ENCODE measurements at regions not wholly inside any gene's neighbourhood (a gene's known extent, or its start where the extent isn't known, plus 50 kb on each side); places are given as distances from the start of the nearest gene placed in this dataset.

- no peak for DNase-seq (ENCODE audit: low spot score)
These were observed 56.3 kb downstream of the SLC24A2 start for GRCh38 chr9:19732441-19732951.

DNA sequence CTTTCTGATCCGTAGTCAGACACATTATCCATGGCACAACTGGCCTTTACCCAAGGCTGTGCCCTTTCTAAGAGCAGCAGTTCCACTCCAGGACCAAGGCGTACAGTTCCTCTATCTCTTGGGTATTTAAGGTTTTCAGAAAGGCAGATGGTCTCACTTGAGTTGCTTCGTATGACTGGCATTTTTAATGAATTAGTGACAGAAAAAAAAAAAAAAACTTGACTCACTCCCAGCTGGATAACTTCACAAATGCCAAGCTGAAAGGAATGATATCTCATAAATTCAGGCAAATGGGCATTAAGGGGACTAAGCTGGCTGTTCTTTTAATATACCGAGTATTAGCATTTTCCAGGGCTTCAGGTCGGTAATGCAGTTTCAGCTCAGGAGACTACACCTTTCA is 60.7 kb downstream of the SLC24A2 start:
- no peak for DNase-seq (ENCODE audit: low spot score)

DNA sequence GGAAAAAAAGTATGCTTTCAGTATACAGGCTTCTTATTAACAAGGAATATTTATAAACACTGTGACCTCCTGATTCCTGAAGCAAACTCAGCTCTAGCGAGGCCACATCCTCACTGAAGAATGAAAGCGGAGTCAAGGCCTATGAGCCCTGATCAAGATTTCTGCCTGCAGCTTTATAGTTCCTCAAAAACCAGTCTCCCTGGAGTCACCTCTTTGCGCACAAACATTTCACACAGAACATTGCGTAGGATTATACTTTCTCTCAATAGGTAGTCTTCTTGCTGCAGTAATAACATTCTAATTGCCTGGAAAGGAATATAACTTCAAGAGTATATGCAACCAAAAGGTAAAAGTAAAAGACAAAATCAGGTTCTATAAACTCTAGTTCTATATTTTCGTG is 62.9 kb downstream of the SLC24A2 start:
- DNase-seq (ENCODE audit: low spot score): no peak

GRCh38 chr9:19720377-19720776 is 68.5 kb downstream of the SLC24A2 start:
- DNase-seq (ENCODE audit: low spot score): peak; percentile 2

- no peak for DNase-seq (ENCODE audit: low spot score)
These were observed 85.1 kb downstream of the SLC24A2 start for GRCh38 chr9:19703702-19704101.

DNA sequence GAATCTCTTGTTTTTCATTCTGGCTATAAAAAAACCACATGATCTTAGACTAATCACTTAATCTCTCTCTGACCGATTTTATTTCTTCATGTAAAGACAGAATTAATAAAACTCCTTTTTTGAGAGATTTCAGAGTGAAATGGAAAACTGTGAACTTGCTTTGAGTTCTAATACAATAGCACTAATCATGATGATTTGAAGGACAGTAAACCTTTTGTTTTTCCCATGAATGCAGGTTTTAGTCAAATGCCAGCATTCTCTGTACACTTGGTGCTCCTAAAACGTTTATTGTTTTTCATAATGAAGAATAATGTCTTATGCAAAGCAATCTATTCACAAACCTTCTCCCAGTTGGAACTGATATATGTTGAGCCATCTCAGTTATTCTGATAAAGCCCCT is 86.8 kb downstream of the SLC24A2 start:
- no peak for DNase-seq (ENCODE audit: low spot score)

GRCh38 chr9:19701274-19701673 is 87.6 kb downstream of the SLC24A2 start:
- DNase-seq (ENCODE audit: low spot score): no peak

GRCh38 chr9:19700699-19701098 is 88.1 kb downstream of the SLC24A2 start:
- no peak for DNase-seq (ENCODE audit: low spot score)

GRCh38 chr9:19699756-19700155 is 89.1 kb downstream of the SLC24A2 start:
- no peak for DNase-seq (ENCODE audit: low spot score)

DNA sequence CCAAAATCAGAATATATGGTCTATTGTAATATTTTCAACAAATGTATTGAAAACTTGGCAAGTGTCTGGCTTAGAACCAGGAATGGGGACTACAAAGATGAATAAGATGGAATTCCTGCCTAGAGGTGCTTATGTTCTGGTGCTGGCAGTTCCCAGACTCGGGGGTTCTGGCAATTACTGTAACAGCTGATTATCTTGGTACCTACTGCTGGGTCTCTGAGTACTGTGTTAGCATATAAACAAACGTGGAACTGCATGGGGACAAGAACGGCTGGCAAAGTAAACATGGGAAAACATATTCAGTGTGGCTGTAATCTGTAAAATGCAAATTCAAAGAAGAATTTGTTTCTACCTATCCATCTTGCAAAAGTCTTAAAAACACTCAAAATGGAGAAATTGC is 89.9 kb downstream of the SLC24A2 start:
- DNase-seq (ENCODE audit: low spot score): no peak

DNA sequence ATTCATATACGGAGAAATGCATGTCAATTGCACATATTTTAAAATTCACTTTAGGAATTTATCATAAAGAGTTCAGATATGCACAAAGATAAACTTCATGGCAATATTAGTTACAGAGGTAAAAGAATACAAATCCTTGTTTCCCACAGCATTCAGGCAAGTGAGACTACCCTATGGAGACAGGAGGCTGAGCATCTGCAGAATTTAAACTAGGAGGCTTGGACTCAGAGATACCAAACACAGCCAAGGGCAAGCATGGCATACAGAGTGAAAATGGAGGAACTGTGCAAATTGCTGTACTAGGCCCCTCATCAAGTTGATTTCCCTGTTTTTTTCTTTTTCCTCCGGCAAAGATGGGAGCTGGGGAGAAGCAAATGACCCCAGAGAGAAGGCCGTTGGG is 94.2 kb downstream of the SLC24A2 start:
- no peak for DNase-seq (ENCODE audit: low spot score)

GRCh38 chr9:19690128-19690527 is 98.7 kb downstream of the SLC24A2 start:
- no peak for DNase-seq (ENCODE audit: low spot score)

- no peak for DNase-seq (ENCODE audit: low spot score)
These were observed 99.3 kb downstream of the SLC24A2 start for GRCh38 chr9:19689328-19690101.

DNA sequence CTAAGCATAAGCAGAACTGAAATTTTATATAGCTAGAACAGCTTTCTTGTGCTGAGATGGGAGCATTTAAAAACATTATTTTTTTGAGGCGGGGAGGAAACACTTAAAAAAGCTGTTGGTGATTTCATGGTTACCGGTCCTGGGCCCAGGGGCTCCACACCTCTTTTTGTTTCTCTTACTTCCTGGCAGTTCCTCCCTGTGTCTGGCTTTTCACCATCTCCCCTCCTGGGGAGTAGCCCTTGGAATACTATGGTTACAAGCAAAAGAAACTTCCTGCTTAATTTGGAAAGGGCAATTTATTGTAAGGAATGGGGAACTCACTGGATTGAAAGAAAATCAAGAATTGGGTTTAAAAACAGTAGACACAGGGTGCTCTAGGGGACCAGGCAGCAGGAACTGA is 105.1 kb downstream of the SLC24A2 start:
- no peak for DNase-seq (ENCODE audit: low spot score)

DNA sequence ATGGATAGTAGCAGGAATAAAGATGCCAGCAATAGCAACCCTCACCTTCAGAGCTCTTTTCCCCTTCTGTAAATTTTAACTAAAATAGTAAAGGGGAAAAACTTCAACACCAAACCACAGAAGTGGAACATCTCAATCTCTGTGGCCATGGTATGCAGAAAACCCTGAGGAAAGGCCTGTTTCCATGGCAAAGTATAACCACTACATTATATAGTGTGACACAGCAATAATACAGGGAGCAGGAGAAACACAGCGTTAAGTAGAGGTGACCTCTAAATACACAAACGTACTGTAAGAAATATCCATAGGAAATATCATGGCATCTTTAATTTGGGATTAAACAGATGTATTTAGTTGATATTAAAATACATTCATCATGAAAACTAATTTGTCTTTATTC is 106.4 kb downstream of the SLC24A2 start:
- no peak for DNase-seq (ENCODE audit: low spot score)

DNA sequence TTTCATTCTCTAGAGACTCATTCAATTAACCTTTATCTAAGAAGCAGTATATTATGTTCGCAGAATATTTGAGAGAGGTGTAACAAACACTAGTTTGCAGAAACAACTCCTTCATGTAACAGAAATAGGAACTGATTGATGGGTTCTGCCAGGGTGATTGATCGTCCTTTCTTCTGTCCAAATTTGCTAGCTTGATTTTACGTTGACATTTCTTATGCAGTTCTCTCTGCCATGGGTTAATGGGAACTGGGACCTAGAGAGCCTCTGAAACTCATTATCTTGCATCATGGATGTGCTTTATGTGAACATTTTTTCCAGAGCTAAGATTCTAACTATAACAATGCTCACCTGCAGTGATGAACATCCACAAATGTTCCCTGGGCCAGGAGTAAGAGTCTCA is 107.0 kb downstream of the SLC24A2 start:
- DNase-seq (ENCODE audit: low spot score): no peak

GRCh38 chr9:19677924-19678323 is 110.9 kb downstream of the SLC24A2 start:
- DNase-seq (ENCODE audit: low spot score): no peak

- no peak for DNase-seq (ENCODE audit: low spot score)
These were observed 113.3 kb downstream of the SLC24A2 start for GRCh38 chr9:19675492-19675891.

- DNase-seq (ENCODE audit: low spot score): no peak
These were observed 122.3 kb downstream of the SLC24A2 start for GRCh38 chr9:19666575-19666974.

- no peak for DNase-seq (ENCODE audit: low spot score)
These were observed 123.5 kb downstream of the SLC24A2 start for GRCh38 chr9:19665146-19665863.

DNA sequence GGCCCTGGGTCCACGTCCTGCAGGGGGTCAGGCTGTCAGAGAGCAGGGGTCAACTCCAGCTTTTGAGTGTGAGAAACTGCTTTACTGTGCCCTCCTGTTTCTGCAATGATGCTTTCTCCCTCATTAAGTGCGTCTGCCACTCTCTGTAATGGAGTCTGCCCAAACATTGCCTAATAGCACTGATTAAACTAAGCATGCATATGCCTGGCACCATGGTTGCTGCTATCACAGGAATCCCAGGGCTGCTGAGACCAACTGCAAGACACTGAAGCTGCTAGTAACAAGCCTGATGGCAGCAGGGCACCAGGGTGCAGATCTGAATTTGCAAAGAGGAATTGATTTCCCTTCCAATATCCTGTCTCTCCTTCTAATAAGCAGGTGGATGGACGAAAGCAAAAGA is 125.3 kb downstream of the SLC24A2 start:
- no peak for DNase-seq (ENCODE audit: low spot score)

DNA sequence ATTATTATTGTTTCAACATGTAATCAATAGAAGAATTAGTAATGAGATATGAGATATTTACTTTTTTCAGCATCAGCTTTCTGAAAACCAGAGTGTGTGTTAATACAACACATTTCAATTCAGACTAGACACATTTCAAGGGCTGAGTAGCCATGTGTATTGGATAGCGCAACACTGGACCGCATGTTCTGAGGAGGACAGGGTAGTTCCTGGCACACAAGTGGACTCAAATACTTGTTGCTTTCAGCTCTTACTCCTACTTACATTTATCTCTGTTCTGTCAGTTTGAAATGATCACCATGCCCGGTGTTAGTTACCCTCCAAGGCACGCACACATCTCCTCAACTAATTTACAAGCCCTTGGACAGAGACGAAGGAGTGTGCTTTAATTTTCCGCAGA is 126.6 kb downstream of the SLC24A2 start:
- DNase-seq (ENCODE audit: low spot score): no peak

- no peak for DNase-seq (ENCODE audit: low spot score)
These were observed 128.8 kb downstream of the SLC24A2 start for GRCh38 chr9:19660019-19660418.

- no peak for DNase-seq (ENCODE audit: low spot score)
These were observed 132.1 kb downstream of the SLC24A2 start for GRCh38 chr9:19656704-19657103.

Measured in NAMALWA (cell line).